ENCODE measurements at regions not wholly inside any gene's neighbourhood (a gene's known extent, or its start where the extent isn't known, plus 50 kb on each side); places are given as distances from the start of the nearest gene placed in this dataset.

- no peaks in the 10 kb centered on the region for H3K9me3 ChIP-seq
- intact Hi-C loops (cut with DNase I; ENCODE audit: low total_unique reads), result no loop called here
- in situ Hi-C loops (cut with MboI; ENCODE audit: low sequenced_read_pairs in 4 of 4), result no loop called here
Observed at GRCh38 chr4:30001628-30002027, 718.5 kb upstream of the PCDH7 start.

DNA sequence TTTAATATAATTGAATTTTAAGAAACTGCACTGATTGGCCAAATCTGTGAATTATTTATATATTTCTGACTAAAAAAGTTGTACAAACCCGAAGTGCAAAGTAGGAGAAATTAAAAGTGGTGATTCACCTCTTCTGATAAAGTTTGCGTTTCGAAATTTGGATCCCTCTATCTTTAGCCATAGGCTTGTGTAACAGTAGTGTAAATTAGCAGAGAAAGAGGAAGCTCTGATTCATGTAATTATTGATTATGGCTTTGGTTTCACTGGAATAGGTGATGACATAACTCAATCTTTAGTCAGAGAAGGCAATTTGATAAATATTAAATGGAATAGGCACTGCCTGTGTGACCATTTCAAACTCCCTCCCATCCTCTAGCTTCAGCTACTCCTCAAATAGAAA is 717.8 kb upstream of the PCDH7 start:
- no peak for DNase-seq
- no peaks in the 10 kb centered on the region for H3K9me3 ChIP-seq
- H3K36me3 ChIP-seq, result no peaks in the 10 kb centered on the region
- H3K4me1 ChIP-seq, result no peaks in the 10 kb centered on the region
- no peak overlapping the region for H3K4me3 ChIP-seq
- no peak for TF ChIP-seq POLR2A (IDR thresholded peaks at IDR 0.05)
- TF ChIP-seq CTCF (IDR thresholded peaks at IDR 0.05 in 4 of 5, conservative IDR thresholded peaks at IDR 0.05 in 1 of 5), result no peak
- in situ Hi-C loops (cut with MboI; ENCODE audit: low sequenced_read_pairs in 4 of 4) (no loop called here), intact Hi-C loops (cut with DNase I; ENCODE audit: low total_unique reads) (no loop called here)
- no peak for ATAC-seq
- H3K27ac ChIP-seq, result no peak overlapping the region
- H3K27me3 ChIP-seq, result no peaks in the 10 kb centered on the region

More at GRCh38 chr4:30001628-30002027, 718.5 kb upstream of the PCDH7 start:
- Histone ChIP-seq H3K36me3 (no peaks in the 10 kb centered on the region), H3K27me3 (no peaks in the 10 kb centered on the region), H3K4me3 (no peak overlapping the region), H3K27ac (no peak overlapping the region), H3K4me1 (no peaks in the 10 kb centered on the region)
- no peak for TF ChIP-seq POLR2A (IDR thresholded peaks at IDR 0.05)
- no peak for TF ChIP-seq CTCF (IDR thresholded peaks at IDR 0.05 in 4 of 5, conservative IDR thresholded peaks at IDR 0.05 in 1 of 5)
- DNase-seq (no peak), ATAC-seq (no peak)

- in situ Hi-C loops (cut with MboI; ENCODE audit: low sequenced_read_pairs in 4 of 4), result no loop called here
Observed at GRCh38 chr4:30005995-30006394, 714.2 kb upstream of the PCDH7 start.

GRCh38 chr4:30024526-30024925 is 695.6 kb upstream of the PCDH7 start:
- H3K9me3 ChIP-seq, result no peaks in the 10 kb centered on the region
- DNase-seq (no peak), ATAC-seq (no peak)
- H3K27me3 ChIP-seq, result no peaks in the 10 kb centered on the region
- H3K4me1 ChIP-seq, result no peaks in the 10 kb centered on the region
- in situ Hi-C loops (cut with MboI; ENCODE audit: low sequenced_read_pairs in 4 of 4), result no loop called here
- no peaks in the 10 kb centered on the region for H3K36me3 ChIP-seq
- H3K27ac ChIP-seq, result no peak overlapping the region
- no peak overlapping the region for H3K4me3 ChIP-seq
- no peak for TF ChIP-seq CTCF (IDR thresholded peaks at IDR 0.05 in 4 of 5, conservative IDR thresholded peaks at IDR 0.05 in 1 of 5)
- no peak for TF ChIP-seq POLR2A (IDR thresholded peaks at IDR 0.05)
- intact Hi-C loops (cut with DNase I; ENCODE audit: low total_unique reads), result no loop called here

More at GRCh38 chr4:30005995-30006394, 714.2 kb upstream of the PCDH7 start:
- intact Hi-C loops (cut with DNase I; ENCODE audit: low total_unique reads), result no loop called here
- DNase-seq (no peak), ATAC-seq (no peak)
- Histone ChIP-seq H3K36me3 (no peaks in the 10 kb centered on the region), H3K27ac (no peak overlapping the region), H3K4me1 (no peaks in the 10 kb centered on the region), H3K27me3 (no peaks in the 10 kb centered on the region), H3K4me3 (no peak overlapping the region), H3K9me3 (no peaks in the 10 kb centered on the region)
- no peak for TF ChIP-seq CTCF (IDR thresholded peaks at IDR 0.05 in 4 of 5, conservative IDR thresholded peaks at IDR 0.05 in 1 of 5)
- TF ChIP-seq POLR2A (IDR thresholded peaks at IDR 0.05), result no peak

DNA sequence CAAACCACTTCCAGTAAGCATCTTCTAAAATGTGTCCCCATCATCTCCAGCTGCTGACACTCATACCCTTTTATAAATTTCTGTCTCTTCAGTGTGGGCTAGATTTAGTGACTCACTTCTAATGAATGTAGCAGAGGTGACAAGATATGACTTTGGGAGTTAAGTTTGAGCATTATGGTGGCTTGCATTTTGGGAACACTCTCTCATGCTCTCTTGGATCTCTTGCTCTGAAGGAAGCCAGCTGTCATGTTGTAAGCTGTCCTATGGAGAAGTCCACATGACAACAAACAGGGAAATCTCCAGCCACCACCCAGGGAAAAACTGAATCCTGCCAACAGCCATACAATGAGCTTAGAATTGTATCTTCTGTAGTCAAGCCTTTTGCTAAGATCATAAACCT is 691.3 kb upstream of the PCDH7 start:
- H3K9me3 ChIP-seq, result no peaks in the 10 kb centered on the region
- TF ChIP-seq CTCF (IDR thresholded peaks at IDR 0.05 in 4 of 5, conservative IDR thresholded peaks at IDR 0.05 in 1 of 5), result no peak
- no peak for TF ChIP-seq POLR2A (IDR thresholded peaks at IDR 0.05)
- H3K4me1 ChIP-seq, result no peaks in the 10 kb centered on the region
- ATAC-seq (no peak), DNase-seq (no peak)
- no peaks in the 10 kb centered on the region for H3K36me3 ChIP-seq
- in situ Hi-C loops (cut with MboI; ENCODE audit: low sequenced_read_pairs in 4 of 4) (no loop called here), intact Hi-C loops (cut with DNase I; ENCODE audit: low total_unique reads) (no loop called here)
- no peak overlapping the region for H3K4me3 ChIP-seq
- H3K27ac ChIP-seq, result no peak overlapping the region
- no peaks in the 10 kb centered on the region for H3K27me3 ChIP-seq
